ENCODE measurements at regions not wholly inside any gene's neighbourhood (a gene's known extent, or its start where the extent isn't known, plus 50 kb on each side); places are given as distances from the start of the nearest gene placed in this dataset.

GRCh38 chrX:16012250-16012649 lies 111.1 kb upstream of the GRPR start:
- no peak overlapping the region for H3K14ac ChIP-seq (ENCODE audit: insufficient read depth, low read length)
- no peak overlapping the region for H4K91ac ChIP-seq (ENCODE audit: insufficient read length, low read depth, low read length)
- TF ChIP-seq CTCF (conservative IDR thresholded peaks at IDR 0.05), result no peak
- no peaks in the 10 kb centered on the region for H4K20me1 ChIP-seq (ENCODE audit: control insufficient read depth, insufficient read depth, insufficient read length)
- no peak overlapping the region for H3T11ph ChIP-seq (ENCODE audit: low read length)
- WGBS (ENCODE audit: extremely low coverage, insufficient read length, low lambda C conversion rate), result no CpG with 5 or more reads among the region's 1 CpG
- 0 out of 2 replicates have a peak, but pooled peaks cover 2% of the 10 kb centered on the region for H3K4me1 ChIP-seq (ENCODE audit: insufficient read depth, low read length)
- peaks cover 0 to 2% (median 0%) of the 10 kb centered on the region in 3 experiments; a peak in 3 of 7 replicates for H3K36me3 Mint-ChIP-seq (ENCODE audit: insufficient read depth in 1 of 3, low read depth in 3 of 3)
- no peak overlapping the region for H3K27ac Mint-ChIP-seq
- H3K9me3 ChIP-seq (ENCODE audit: control insufficient read depth, low read depth, low read length), result no peaks in the 10 kb centered on the region
- H2AK5ac ChIP-seq (ENCODE audit: insufficient read length, low read length), result no peak overlapping the region
- no peaks in the 10 kb centered on the region for H3K9me3 Mint-ChIP-seq
- no peak overlapping the region for H3K9ac ChIP-seq (ENCODE audit: extremely low read depth, insufficient read length, low read length)
- H2AFZ ChIP-seq (ENCODE audit: low read length), result no peak overlapping the region
- H3K4me3 Mint-ChIP-seq, result no peak overlapping the region
- no peaks in the 10 kb centered on the region for H3K27me3 Mint-ChIP-seq (ENCODE audit: low read depth)
- H3K23ac ChIP-seq (ENCODE audit: insufficient read length, low read depth, low read length), result no peak overlapping the region
- no peak overlapping the region for H2BK12ac ChIP-seq (ENCODE audit: insufficient read length, low read depth, low read length)
- H3K4ac ChIP-seq (ENCODE audit: low read depth, low read length), result no peak overlapping the region
- peaks cover 8 to 9% of the 10 kb centered on the region in 2 experiments for H3K4me1 Mint-ChIP-seq
- H2BK5ac ChIP-seq (ENCODE audit: insufficient read length, low read length), result no peak overlapping the region
- H4K8ac ChIP-seq (replicated peaks; ENCODE audit: insufficient read length, low read depth, low read length), result no peak overlapping the region
- H2BK15ac ChIP-seq (ENCODE audit: low read depth, low read length), result no peak overlapping the region
- no peak for DNase-seq
- H3K4me2 ChIP-seq (ENCODE audit: insufficient read depth, insufficient read length, low read length), result no peak overlapping the region
- H3K27me3 ChIP-seq (ENCODE audit: insufficient read depth, low read length), result no peaks in the 10 kb centered on the region
- no peak overlapping the region for H3K56ac ChIP-seq (ENCODE audit: insufficient read length, low read depth, low read length)
- no peak overlapping the region for H4K5ac ChIP-seq (ENCODE audit: insufficient read length, low read depth, low read length)
- no peak overlapping the region for H2BK20ac ChIP-seq (ENCODE audit: low read depth, low read length, poor library complexity, severe bottlenecking)
- H3K23me2 ChIP-seq (ENCODE audit: insufficient read length, low read depth, low read length, poor library complexity, severe bottlenecking), result no peaks in the 10 kb centered on the region
- no peak overlapping the region for H2BK120ac ChIP-seq (ENCODE audit: low read depth, low read length, poor library complexity, severe bottlenecking)
- H3K79me1 ChIP-seq (ENCODE audit: insufficient read depth, low read depth, low read length, poor library complexity, severe bottlenecking), result no peaks in the 10 kb centered on the region
- no peak overlapping the region for H3K27ac ChIP-seq (ENCODE audit: insufficient read length, low read depth, low read length)
- H3K18ac ChIP-seq (ENCODE audit: insufficient read length, low read depth, low read length), result no peak overlapping the region
- no peaks in the 10 kb centered on the region for H3K79me2 ChIP-seq (ENCODE audit: insufficient read depth, low read length)
